ENCODE measurements at regions not wholly inside any gene's neighbourhood (a gene's known extent, or its start where the extent isn't known, plus 50 kb on each side); places are given as distances from the start of the nearest gene placed in this dataset.

DNA sequence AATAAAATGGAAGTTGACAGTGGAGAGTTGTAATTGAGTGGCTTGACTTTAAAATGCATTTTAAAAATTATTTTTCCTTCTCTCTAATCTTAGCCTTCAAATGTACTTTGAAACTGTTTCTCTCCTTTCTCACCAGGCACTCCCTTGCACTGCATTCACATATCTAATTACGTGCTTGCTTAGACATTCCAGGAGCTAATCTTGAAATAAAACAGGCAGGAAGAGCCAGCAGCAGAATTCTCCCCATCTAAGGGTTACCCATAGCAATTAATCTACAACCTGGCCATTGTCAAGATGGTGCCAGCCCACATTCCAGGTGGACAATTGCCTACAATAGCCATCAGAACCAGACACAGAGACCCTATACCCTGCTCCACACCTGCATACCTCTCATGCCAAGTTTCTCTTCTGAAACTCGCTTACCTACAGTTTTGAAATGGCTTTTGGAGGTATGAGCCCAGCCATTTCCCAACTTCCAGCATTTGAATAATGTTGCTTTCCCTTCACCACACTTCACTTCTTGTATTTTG is 167.6 kb upstream of the GJE1 start:
- TF ChIP-seq, protein P1, sequence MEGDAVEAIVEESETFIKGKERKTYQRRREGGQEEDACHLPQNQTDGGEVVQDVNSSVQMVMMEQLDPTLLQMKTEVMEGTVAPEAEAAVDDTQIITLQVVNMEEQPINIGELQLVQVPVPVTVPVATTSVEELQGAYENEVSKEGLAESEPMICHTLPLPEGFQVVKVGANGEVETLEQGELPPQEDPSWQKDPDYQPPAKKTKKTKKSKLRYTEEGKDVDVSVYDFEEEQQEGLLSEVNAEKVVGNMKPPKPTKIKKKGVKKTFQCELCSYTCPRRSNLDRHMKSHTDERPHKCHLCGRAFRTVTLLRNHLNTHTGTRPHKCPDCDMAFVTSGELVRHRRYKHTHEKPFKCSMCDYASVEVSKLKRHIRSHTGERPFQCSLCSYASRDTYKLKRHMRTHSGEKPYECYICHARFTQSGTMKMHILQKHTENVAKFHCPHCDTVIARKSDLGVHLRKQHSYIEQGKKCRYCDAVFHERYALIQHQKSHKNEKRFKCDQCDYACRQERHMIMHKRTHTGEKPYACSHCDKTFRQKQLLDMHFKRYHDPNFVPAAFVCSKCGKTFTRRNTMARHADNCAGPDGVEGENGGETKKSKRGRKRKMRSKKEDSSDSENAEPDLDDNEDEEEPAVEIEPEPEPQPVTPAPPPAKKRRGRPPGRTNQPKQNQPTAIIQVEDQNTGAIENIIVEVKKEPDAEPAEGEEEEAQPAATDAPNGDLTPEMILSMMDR (IDR thresholded peaks at IDR 0.05): no peak
- no peak for TF ChIP-seq POLR2AphosphoS5 (IDR thresholded peaks at IDR 0.05)
